Ascending aorta (tissue), 2 donors: ENCODE measurements at regions not wholly inside any gene's neighbourhood (a gene's known extent, or its start where the extent isn't known, plus 50 kb on each side); places are given as distances from the start of the nearest gene placed in this dataset.

ENCODE experiments used
- DNase-seq, 2 donors: peaks; one replicate each; pipeline ENCODE4 v3.0.0-alpha.2; 2019; ENCODE audit warnings: low spot score in 2 of 2
- H3K27ac ChIP-seq, 2 donors: fragments of 200-600 bp; sonication (generic); one replicate each; pipeline ENCODE4 v1.5.1; 2016 to 2017; ENCODE audit warnings: mild to moderate bottlenecking in 1 of 2
- H3K27me3 ChIP-seq: fragments of 200-600 bp; sonication (generic); one replicate; pipeline ENCODE4 v1.5.1; 2017
- H3K36me3 ChIP-seq, 2 donors: fragments of 200-600 bp; sonication (generic); one replicate each; pipeline ENCODE4 v1.5.1; 2016
- H3K4me1 ChIP-seq, 2 donors: fragments of 200-600 bp; sonication (generic); one replicate each; pipeline ENCODE4 v1.5.1; 2016 to 2017; ENCODE audit warnings: mild to moderate bottlenecking in 1 of 2
- H3K4me3 ChIP-seq, 2 donors: fragments of 200-600 bp; sonication (generic); one replicate each; pipeline ENCODE4 v1.5.1; 2016 to 2017; ENCODE audit warnings: mild to moderate bottlenecking in 1 of 2
- H3K9me3 ChIP-seq, 2 donors: fragments of 200-600 bp; sonication (generic); one replicate each; pipeline ENCODE4 v1.5.1; 2016
- CTCF ChIP-seq, 3 experiments: fragments of 200-600 bp in 2 of 3; fragments of 450-650 bp in 1 of 3; sonication (generic) in 2 of 3; IDR thresholded peaks; one replicate each; pipeline ENCODE4 v1.5.1; 2016 to 2019; ENCODE audit warnings: antibody characterized with exemption in 3 of 3, mild to moderate bottlenecking in 1 of 3, moderate library complexity in 1 of 3
- intact Hi-C: fragments of 100-400 bp; cut with DNase I; formaldehyde crosslinking; loops from one replicate; pipeline ENCODE4 v1.15.1; 2023

- intact Hi-C loops: no loop called here
- H3K9me3 ChIP-seq: no peaks in the 10 kb centered on the region
- no peaks in the 10 kb centered on the region for H3K4me1 ChIP-seq
- no peak for TF ChIP-seq CTCF (IDR thresholded peaks at IDR 0.05)
- DNase-seq: no peak
- no peak overlapping the region for H3K27ac ChIP-seq
- H3K27me3 ChIP-seq: no peaks in the 10 kb centered on the region
- no peaks in the 10 kb centered on the region for H3K36me3 ChIP-seq
- no peak overlapping the region for H3K4me3 ChIP-seq
Measured at GRCh38 chr1:55362558-55362957, 147.4 kb upstream of the USP24 start.

GRCh38 chr1:55359611-55360010 is 144.4 kb upstream of the USP24 start:
- no peaks in the 10 kb centered on the region for H3K27me3 ChIP-seq
- no peak for DNase-seq
- no peak overlapping the region for H3K27ac ChIP-seq
- no peak for TF ChIP-seq CTCF (IDR thresholded peaks at IDR 0.05)
- intact Hi-C loops: no loop called here
- no peak overlapping the region for H3K4me3 ChIP-seq
- H3K36me3 ChIP-seq: no peaks in the 10 kb centered on the region
- H3K9me3 ChIP-seq: no peaks in the 10 kb centered on the region
- no peaks in the 10 kb centered on the region for H3K4me1 ChIP-seq

GRCh38 chr1:55358581-55358980 is 143.4 kb upstream of the USP24 start:
- Histone ChIP-seq H3K36me3 (no peaks in the 10 kb centered on the region), H3K27ac (no peak overlapping the region), H3K4me3 (no peak overlapping the region), H3K27me3 (no peaks in the 10 kb centered on the region), H3K9me3 (no peaks in the 10 kb centered on the region), H3K4me1 (no peaks in the 10 kb centered on the region)
- no peak for TF ChIP-seq CTCF (IDR thresholded peaks at IDR 0.05)
- intact Hi-C loops: no loop called here
- DNase-seq: no peak

GRCh38 chr1:55355549-55355948 is 140.4 kb upstream of the USP24 start:
- Histone ChIP-seq H3K27ac (no peak overlapping the region), H3K4me1 (no peaks in the 10 kb centered on the region), H3K36me3 (no peaks in the 10 kb centered on the region), H3K27me3 (no peaks in the 10 kb centered on the region), H3K9me3 (no peaks in the 10 kb centered on the region), H3K4me3 (no peak overlapping the region)
- intact Hi-C loops: no loop called here
- no peak for TF ChIP-seq CTCF (IDR thresholded peaks at IDR 0.05)
- DNase-seq: no peak

- intact Hi-C loops: no loop called here
- Histone ChIP-seq H3K9me3 (no peaks in the 10 kb centered on the region), H3K4me3 (no peak overlapping the region), H3K4me1 (no peaks in the 10 kb centered on the region), H3K27me3 (no peaks in the 10 kb centered on the region), H3K27ac (no peak overlapping the region), H3K36me3 (no peaks in the 10 kb centered on the region)
- no peak for DNase-seq
- TF ChIP-seq CTCF (IDR thresholded peaks at IDR 0.05): no peak
Measured at GRCh38 chr1:55353707-55354620, 138.8 kb upstream of the USP24 start.
